ENCODE measurements at regions not wholly inside any gene's neighbourhood (a gene's known extent, or its start where the extent isn't known, plus 50 kb on each side); places are given as distances from the start of the nearest gene placed in this dataset.
A peak's percentile ranks its signal among the peaks of the same experiment; 100 is the strongest.
"Not testable (repeated sequence)": the region's sequence is repeated elsewhere in the genome, so short reads cannot be mapped to it uniquely, and the experiment has no call there.

DNA sequence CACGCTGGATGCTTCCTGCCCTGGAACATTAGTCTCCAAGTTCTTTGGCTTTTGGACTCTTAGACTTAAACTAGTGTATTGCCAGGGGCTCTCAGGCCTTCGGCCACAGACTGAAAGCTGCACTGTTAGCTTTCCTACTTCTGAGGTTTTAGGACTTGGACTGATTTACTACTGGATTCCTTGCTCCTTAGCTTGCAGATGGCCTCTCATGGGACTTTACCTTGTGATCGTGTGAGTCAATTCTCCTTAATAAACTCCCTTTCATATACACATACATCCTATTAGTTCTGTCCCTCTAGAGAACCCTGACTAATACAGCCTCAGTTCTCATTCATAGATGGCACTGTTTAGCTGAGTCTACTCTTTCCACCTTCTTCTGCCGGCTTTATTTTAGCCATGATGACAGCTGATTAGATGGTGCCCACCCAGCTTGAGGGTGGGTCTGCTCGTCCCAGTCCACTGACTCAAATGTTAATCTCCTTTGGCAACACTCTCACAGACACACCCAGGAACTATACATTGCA, 389.1 kb downstream of the NYAP2 start:
- DNase-seq (ENCODE audit: low read depth) = no peak

DNA sequence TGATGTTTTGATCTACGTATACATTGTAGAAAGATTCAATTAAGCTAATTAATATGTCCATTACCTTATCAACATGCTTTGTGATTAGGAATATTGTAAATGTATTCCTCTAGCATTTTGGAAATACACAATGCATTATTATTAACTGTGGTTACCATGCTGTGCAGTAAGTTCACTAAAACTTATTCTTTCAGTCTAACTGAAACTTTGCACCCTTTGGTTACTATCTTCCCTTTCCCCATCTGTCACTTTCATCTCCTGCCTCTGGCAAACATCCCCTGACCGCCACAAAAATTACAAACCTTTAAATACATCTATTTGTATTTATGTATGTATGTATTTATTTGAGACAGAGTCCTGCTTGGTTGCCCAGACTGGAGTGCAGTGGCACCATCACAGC, 388.0 kb downstream of the NYAP2 start:
- DNase-seq (ENCODE audit: low read depth) = no peak

DNA sequence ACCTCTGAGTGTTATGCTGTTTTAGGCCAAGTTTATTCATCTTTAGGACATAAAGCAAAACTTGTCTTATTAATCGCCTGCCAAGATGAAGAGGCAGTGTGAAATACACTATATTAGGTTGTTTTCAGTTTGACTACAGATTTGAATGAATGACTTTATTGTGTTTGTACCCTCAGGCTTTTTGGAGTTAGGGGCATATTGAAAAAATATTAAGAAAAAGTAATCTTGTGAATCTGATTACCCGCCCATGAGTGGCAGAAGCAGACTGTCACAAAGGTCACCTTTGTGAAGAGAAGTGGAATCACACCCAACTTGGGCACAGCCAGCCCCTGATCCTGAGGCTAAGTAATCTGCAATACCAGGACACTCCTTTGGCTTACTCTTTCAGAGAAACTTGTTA, 382.5 kb downstream of the NYAP2 start:
- no peak for DNase-seq (ENCODE audit: low read depth)

DNA sequence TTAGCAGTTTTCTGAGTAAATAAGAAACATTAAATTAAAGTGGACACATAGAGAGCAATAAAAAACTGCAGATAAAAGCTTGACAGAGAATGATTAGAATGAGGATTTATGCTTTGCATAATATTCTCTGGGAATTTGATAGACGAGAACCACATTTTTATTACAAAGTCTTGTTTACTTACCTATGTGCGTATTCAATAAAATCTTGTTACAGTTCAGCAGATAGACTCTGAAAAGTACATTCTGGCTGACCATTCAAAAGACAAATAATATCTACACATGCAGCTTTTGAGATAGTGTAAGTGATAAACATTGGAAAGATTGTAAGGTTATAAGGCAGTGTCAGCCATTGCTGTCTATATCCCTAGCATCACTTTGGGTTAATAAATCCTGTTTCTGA, 381.6 kb downstream of the NYAP2 start:
- no peak for DNase-seq (ENCODE audit: low read depth)

DNA sequence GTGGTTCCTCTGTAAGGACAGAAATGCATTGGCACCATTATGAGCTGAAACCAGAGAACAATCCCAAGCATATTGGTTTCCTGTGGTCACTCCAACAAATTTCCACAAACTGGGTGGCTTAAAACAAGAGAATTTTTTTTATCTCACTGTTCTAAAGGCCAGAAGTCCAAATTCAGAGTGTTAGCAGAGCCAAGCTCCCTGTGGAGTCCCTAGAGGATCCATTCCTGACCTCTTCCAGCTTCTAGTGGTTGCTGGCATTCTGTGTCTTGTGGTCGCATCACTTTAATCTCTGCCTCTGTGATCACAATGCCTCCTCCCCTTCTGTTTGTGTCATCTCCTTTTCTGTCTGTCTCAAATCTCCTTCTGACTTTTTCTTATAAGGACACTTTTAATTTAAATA, 380.3 kb downstream of the NYAP2 start:
- peak; percentile 87 for DNase-seq (ENCODE audit: low read depth)

DNA sequence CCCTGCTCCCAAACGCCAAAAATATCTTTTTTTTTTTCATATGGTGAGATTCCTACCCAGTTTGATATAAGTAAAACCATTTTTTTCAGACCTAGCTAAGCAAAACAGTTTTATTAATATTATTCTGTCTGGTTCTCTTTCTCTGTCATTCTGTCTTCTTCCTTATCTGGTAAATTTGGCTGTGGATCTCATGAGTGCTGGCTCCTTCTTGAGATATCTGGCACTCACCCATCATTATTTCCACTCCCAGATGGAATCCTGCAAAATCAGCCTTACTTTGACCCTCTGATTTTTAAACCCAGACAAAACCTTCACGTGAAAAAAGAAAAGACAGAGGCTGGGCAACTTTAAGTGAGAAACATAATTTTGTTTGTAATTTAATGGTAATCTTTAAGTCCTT, 373.6 kb downstream of the NYAP2 start:
- DNase-seq (ENCODE audit: low read depth) = peak; percentile 12

DNA sequence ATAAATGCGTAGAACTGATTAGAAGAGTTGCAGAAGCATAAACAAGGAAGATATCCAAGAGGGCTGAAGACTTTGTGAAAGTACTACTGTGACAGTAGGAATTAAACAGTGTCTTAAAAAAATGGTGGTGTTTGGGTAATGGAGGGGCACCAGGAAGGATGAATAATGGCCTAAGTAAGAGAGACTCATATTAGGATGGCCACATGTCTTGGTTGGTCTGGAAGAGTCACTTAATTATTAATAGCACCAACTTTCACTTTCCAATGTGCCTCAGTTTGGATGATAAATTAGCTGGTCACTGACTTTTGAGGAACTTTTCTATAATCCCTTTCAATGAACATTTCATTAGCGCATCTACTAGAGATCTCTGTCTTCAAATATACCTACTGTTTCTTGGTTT, 372.2 kb downstream of the NYAP2 start:
- peak; percentile 33 for DNase-seq (ENCODE audit: low read depth)

DNA sequence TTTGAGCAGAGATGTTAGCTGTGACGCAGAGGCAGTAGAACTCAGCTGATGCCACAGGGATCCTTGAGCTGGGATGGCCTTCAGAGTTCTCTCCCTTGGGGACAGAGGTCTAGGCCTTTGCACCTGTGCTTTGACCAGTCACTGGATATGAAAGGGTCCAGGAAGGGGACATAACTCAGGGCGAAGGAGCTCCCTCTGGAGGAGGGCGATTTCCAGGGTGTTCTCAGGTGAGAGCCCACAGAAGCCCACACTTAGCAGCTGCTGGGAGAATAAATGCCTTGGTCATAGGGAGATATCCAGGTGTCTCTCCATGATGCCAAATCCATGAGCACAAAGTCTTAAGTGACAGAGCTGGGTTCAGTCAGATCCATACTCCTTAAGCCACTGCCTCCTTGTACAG, 369.2 kb downstream of the NYAP2 start:
- no peak for DNase-seq (ENCODE audit: low read depth)

DNA sequence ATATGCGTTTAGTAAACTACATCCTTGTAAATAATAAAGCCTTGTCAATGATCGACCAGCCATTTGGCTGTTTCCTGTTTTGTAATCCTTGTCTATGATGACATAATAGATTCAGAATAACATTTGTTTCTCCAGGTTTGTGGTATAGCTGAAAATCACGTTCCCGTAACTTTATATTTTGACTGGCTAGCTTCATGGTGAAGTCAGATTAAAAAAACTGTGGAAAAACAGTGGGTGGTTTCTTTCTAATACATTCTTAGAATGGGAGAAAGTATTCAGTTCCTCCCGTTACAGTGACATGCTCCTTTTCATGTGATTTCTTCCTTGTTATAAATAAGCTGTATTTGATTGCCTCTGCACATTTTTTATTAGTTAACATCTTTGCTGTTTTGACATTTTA, 366.9 kb downstream of the NYAP2 start:
- peak; percentile 55 for DNase-seq (ENCODE audit: low read depth)

DNA sequence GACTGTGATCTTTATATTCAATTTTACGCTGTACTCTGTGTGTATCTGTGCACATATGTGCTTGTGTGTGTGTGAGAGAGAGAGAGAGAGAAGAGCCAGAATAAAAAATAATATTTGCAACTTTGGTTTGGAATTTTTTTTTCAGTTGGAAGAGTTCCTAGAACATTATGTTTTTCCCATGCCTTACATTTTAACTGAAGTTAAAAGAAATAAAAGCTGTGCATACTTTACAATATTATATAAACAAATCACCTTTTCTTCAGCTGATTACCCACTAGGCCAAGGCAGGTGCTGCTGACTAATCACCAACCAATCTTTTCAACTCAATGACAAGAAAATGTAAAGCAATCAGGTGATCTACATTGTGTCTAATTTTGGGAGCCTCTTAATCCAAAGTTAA, 366.3 kb downstream of the NYAP2 start:
- no peak for DNase-seq (ENCODE audit: low read depth)

DNA sequence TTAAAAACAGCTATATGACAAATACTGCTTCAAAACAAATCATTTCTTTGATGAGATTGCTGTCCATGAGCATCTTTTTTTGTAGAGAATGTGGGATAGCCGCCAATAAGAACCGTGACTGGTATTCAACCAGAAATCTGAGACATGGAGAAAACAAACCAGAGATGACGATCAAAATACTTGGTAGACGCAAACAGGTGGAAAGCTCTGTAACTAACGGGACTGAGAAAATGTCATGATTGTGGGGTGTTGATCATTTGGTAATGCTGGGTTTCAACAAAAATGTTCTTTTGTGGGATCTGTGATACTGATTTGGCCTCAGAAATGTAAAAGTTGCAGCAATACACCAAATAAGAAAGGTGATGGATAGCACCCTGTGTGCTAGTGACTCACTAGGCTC, 364.8 kb downstream of the NYAP2 start:
- DNase-seq (ENCODE audit: low read depth) = peak; percentile 89

DNA sequence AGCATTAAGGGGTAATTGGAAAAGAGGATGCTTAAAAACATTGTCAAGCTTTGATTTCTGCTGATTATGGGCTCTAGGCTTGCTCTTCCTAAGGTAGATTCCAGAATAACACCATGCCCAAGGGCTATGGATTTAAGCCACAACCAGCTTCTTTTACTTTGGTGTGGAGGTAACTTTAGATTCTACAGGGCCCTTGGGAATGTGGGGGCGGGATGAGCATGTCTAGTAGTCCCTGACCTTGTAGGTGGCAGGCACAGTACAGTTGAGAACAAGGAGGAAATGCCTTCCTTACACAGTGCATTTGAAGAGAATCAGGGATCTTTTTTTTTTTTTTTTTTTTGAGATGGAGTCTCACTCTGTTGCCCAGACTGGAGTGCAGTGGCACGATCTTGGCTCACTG, 364.2 kb downstream of the NYAP2 start:
- peak; percentile 38 for DNase-seq (ENCODE audit: low read depth)

DNA sequence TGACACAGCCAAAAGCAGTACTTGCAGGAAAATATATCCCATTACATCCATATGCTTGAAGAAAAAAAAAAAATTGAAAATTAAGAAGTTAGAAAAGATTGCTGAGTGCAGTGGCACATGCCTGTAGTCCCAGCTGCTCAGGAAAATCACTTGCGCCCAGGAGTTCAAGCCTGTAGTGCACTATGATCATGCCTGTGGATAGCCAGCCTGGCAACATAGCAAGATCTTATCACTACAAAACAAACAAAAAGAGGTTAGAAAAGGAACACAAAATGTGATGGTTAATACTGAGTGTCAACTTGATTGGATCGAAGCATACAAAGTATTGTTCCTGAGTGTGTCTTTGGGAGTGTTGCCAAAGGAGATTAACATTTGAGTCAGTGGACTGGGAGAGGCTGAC, 361.9 kb downstream of the NYAP2 start:
- DNase-seq (ENCODE audit: low read depth) = no peak

DNA sequence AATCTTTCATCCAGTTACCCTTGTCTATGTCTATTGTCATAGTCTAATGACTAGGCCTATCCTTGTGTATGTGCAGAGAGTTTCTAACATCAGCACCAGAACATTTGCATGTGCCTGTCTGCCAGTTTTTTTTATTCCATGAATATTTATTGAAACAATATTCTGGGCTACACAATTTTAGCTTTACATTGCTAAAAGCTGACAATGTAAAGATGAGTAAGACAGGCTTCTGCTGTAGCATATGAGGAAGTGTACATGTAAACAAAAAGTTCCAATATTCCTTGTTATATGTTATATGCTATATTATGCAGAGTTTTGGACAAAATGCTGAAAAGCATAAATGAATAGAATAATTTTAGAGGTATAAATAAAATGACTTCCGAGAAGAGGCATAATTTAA, 357.7 kb downstream of the NYAP2 start:
- DNase-seq (ENCODE audit: low read depth) = no peak

DNA sequence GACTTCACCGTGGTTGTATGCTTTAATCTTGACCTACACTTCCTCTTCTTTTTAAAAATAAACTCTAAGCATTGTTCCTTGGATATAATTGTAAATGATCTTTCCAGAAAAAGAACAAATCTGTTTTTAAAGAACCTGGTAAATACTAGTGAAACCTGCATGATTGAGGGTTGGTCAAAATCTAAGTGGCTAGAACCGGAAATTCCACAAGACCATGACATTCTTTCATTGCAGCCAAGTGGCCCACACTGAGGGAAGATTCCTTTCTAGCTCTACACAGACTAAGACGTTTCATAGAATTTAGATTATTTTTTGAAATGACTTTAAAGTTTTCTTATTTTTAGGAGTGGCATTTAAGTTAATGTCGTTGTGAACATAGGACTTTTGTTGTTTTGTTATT, 356.7 kb downstream of the NYAP2 start:
- no peak for DNase-seq (ENCODE audit: low read depth)

DNA sequence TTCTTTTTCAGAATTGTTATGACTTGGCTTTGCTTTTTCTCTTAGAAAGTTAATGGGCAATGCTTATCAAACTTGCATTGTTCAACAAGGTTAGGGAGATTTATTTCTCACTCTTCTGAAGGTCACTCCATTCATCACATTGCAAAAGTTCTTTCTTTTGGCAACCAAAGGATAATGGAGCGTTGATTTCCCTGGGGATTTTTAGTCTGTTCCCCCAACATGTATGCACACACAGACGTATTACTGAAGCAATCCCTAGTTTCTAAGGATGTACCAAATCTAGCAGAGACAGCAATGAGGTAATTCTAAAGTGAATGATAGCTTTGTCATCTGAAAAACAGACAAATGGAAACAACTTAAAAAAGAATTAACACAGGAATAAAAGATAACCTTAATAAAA, 349.1 kb downstream of the NYAP2 start:
- DNase-seq (ENCODE audit: low read depth) = no peak

DNA sequence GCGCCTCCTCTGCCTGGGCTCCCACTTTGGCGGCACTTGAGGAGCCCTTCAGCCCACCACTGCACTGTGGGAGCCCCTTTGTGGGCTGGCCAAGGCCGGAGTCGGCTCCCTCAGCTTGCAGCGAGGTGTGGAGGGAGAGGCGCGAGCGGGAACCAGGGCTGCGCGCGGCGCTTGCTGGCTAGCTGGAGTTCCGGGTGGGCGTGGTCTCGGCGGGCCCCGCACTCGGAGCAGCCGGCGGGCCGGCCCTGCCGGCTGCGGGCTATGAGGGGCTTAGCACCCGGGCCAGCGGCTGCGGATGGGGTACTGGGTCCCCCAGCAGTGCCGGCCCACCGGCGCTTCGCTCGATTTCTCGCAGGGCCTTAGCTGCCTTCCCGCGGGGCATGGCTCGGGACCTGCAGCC, 344.5 kb downstream of the NYAP2 start:
- DNase-seq (ENCODE audit: low read depth) = not testable (repeated sequence)

DNA sequence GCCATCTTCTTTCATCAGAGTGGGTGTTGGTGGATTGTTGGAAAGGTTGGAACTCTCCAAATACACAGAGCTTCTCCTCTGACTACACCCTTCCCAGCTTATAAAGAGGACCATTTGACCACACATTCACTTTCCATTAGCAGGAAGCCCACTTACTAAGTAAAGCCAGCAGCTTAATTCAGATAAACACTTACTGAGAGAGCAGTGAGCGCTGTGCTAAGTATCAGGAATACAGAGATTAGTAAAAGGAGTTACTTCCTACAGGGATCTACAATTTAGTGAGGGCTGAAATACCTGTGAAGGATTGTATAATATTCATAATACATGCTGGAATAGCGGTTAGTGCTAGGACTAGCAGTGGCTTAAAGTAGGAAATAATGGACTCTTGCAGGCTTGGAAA, 343.0 kb downstream of the NYAP2 start:
- no peak for DNase-seq (ENCODE audit: low read depth)

DNA sequence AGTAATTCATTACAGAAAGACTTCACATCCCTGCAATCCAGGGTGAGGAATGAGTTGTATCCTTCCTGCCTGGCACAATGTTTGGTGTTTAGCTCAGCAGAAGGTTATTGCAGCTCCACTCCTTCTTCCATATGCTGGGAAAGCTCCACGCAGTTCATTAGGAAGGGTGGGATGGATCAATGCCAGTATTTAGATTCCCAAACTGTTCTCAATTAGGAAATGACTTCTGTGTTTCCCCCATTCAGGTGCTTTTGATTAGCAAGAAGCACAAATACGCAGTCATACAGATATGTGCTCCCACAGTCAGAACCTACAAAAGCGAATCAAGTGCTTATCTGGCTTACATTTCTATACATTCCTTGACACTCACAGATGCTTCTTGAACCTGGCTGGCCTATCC, 340.6 kb downstream of the NYAP2 start:
- DNase-seq (ENCODE audit: low read depth) = no peak

DNA sequence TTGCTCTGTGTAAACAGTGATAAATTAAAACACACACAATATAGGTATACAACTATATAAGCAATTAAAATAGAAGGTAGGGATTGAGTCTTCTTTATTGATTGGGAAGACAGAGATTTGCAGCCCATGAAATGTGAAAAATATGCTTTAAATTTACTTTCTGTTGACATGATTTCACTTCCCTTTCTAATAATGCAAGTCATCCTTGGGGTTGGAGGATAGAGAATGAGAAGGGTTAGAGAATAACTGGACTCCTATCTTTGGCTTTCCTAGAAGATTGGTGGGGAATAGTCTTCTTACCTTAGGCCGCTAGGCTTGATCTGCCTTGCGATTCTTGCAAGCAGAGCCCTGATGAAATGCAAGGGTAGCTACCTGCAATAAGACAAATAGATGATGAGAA, 339.8 kb downstream of the NYAP2 start:
- DNase-seq (ENCODE audit: low read depth) = no peak

DNA sequence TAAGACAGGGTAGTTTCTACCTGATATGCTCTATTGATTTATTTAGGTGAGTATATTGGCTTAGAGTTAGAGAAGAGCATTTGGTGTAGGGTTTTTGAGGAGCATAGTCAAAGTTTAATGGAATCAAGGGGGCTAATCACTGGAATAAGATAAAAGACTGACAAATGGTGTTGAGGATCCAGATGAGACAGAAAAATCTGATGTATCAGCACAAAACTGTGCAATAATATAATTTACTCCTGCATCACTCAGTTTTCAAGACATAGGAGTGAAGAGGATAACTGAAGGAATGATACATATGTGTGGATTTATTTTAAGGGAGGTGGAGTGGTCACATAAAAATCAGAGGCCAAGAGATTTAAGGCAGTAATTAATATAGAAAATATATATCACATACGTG, 339.2 kb downstream of the NYAP2 start:
- no peak for DNase-seq (ENCODE audit: low read depth)

DNA sequence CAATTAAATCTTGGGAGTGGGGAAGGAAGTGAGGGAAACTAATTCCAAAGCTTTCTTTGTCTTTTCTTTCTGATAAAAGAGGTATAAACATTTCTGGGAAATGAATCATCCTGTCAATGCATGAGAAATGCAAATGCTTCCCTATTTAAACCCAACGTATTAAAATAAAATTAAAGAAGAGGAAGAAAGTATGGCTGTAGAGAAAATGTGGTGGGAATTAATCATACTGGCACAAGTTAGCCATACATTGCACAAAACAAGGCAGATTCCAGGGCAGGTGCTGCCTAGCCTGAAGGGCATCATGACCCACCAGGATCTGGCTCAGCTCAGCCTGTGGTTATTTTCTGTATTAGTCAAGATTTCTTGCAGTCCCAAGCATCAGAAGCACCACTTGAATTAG, 338.0 kb downstream of the NYAP2 start:
- DNase-seq (ENCODE audit: low read depth) = no peak

DNA sequence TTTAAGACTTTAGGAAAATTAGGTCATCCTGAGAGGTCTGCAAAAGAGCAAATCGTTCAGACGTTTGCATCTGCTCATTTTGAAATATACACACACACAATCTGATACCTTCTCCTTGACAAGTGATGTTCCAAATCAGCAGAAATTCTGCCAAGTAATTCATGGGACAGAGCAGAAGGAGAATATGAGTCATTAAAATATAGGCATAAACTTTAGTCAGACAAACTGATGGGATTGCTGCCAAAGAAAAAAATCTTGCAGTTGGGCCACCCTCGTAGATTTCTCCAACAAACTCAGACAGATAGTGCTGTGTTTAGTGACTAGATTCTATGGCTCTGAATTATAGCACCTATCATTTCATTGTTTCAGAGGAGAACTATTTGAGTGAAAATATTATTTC, 336.3 kb downstream of the NYAP2 start:
- DNase-seq (ENCODE audit: low read depth) = peak; percentile 81

DNA sequence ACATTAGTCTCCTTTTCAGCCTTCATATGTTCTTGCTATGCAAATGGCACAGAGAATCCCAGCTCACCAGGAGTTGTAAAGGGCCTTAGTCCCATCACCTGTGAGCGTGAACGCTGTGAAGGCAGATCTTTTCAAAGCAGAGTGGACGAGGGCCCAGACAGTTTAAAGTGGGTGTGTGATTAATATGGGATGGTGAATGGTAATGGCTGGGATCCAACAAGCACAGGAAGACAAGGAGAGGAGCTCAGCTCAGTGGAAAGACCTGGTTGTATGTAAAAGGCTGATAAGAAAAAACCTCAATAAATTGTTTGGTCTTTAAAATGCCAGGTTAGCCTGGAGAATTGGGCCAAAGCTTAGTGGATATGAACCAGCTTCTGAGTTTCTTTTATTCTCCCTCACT, 326.2 kb downstream of the NYAP2 start:
- no peak for DNase-seq (ENCODE audit: low read depth)

Measured in myocyte (in vitro differentiated cells).